ENCODE measurements at regions not wholly inside any gene's neighbourhood (a gene's known extent, or its start where the extent isn't known, plus 50 kb on each side); places are given as distances from the start of the nearest gene placed in this dataset.

GRCh38 chr9:108077556-108077955 is 588.0 kb upstream of the KLF4 start:
- no peaks in the 10 kb centered on the region for H3K27me3 ChIP-seq (ENCODE audit: insufficient read depth, low read length, poor library complexity, severe bottlenecking)
- peaks cover 4% of the 10 kb centered on the region; the same call in 1 of the 2 replicates for H3K9me3 ChIP-seq (ENCODE audit: insufficient read depth, low read depth, low read length)
- H3K36me3 ChIP-seq (ENCODE audit: insufficient read depth, low read length) = no peaks in the 10 kb centered on the region
- no peak overlapping the region for H3K4me3 ChIP-seq (ENCODE audit: low read length, poor library complexity, severe bottlenecking)
- no peaks in the 10 kb centered on the region for H3K79me2 ChIP-seq (ENCODE audit: insufficient read depth, low read length)
- no peak overlapping the region for H3K9ac ChIP-seq (ENCODE audit: low read depth, low read length, poor library complexity, severe bottlenecking)
- no peak overlapping the region for H3K4me2 ChIP-seq (ENCODE audit: low read depth, low read length, poor library complexity, severe bottlenecking)
- H4K20me1 ChIP-seq (ENCODE audit: insufficient read depth, low read length, poor library complexity, severe bottlenecking) = no peaks in the 10 kb centered on the region
- TF ChIP-seq EZH2phosphoT487 (IDR thresholded peaks at IDR 0.05; ENCODE audit: borderline replicate concordance) (no peak), CTCF (conservative IDR thresholded peaks at IDR 0.05; ENCODE audit: low read length) (no peak)
- H3K4me1 ChIP-seq (ENCODE audit: insufficient read depth, low read length, poor library complexity, severe bottlenecking) = no peaks in the 10 kb centered on the region
- H3K9me2 ChIP-seq (replicated peaks; ENCODE audit: low read depth, low read length) = no peaks in the 10 kb centered on the region
- no peak overlapping the region for H2AFZ ChIP-seq (ENCODE audit: low read length)
- H3F3A ChIP-seq (ENCODE audit: low read depth) = no peaks in the 10 kb centered on the region

GRCh38 chr9:108074900-108075299 is 585.3 kb upstream of the KLF4 start:
- Histone ChIP-seq H3K4me1 (ENCODE audit: insufficient read depth, low read length, poor library complexity, severe bottlenecking) (no peaks in the 10 kb centered on the region), H3K4me3 (ENCODE audit: low read length, poor library complexity, severe bottlenecking) (no peak overlapping the region), H3K9me2 (replicated peaks; ENCODE audit: low read depth, low read length) (no peaks in the 10 kb centered on the region), H3K27me3 (ENCODE audit: insufficient read depth, low read length, poor library complexity, severe bottlenecking) (no peaks in the 10 kb centered on the region), H3F3A (ENCODE audit: low read depth) (no peaks in the 10 kb centered on the region), H3K79me2 (ENCODE audit: insufficient read depth, low read length) (no peaks in the 10 kb centered on the region), H3K4me2 (ENCODE audit: low read depth, low read length, poor library complexity, severe bottlenecking) (no peak overlapping the region), H3K9ac (ENCODE audit: low read depth, low read length, poor library complexity, severe bottlenecking) (no peak overlapping the region), H2AFZ (ENCODE audit: low read length) (no peak overlapping the region), H4K20me1 (ENCODE audit: insufficient read depth, low read length, poor library complexity, severe bottlenecking) (no peaks in the 10 kb centered on the region), H3K9me3 (ENCODE audit: insufficient read depth, low read depth, low read length) (peaks cover 4% of the 10 kb centered on the region; the same call in 1 of the 2 replicates), H3K36me3 (ENCODE audit: insufficient read depth, low read length) (no peaks in the 10 kb centered on the region)
- TF ChIP-seq EZH2phosphoT487 (IDR thresholded peaks at IDR 0.05; ENCODE audit: borderline replicate concordance) (no peak), CTCF (conservative IDR thresholded peaks at IDR 0.05; ENCODE audit: low read length) (no peak)

GRCh38 chr9:108073823-108074222 is 584.3 kb upstream of the KLF4 start:
- H3K4me1 ChIP-seq (ENCODE audit: insufficient read depth, low read length, poor library complexity, severe bottlenecking) = no peaks in the 10 kb centered on the region
- H4K20me1 ChIP-seq (ENCODE audit: insufficient read depth, low read length, poor library complexity, severe bottlenecking) = no peaks in the 10 kb centered on the region
- no peaks in the 10 kb centered on the region for H3F3A ChIP-seq (ENCODE audit: low read depth)
- no peaks in the 10 kb centered on the region for H3K36me3 ChIP-seq (ENCODE audit: insufficient read depth, low read length)
- H3K9me3 ChIP-seq (ENCODE audit: insufficient read depth, low read depth, low read length) = peaks cover 4% of the 10 kb centered on the region; the same call in 1 of the 2 replicates
- H3K9ac ChIP-seq (ENCODE audit: low read depth, low read length, poor library complexity, severe bottlenecking) = no peak overlapping the region
- TF ChIP-seq EZH2phosphoT487 (IDR thresholded peaks at IDR 0.05; ENCODE audit: borderline replicate concordance) (no peak), CTCF (conservative IDR thresholded peaks at IDR 0.05; ENCODE audit: low read length) (no peak)
- no peaks in the 10 kb centered on the region for H3K9me2 ChIP-seq (replicated peaks; ENCODE audit: low read depth, low read length)
- no peak overlapping the region for H3K4me2 ChIP-seq (ENCODE audit: low read depth, low read length, poor library complexity, severe bottlenecking)
- H3K4me3 ChIP-seq (ENCODE audit: low read length, poor library complexity, severe bottlenecking) = no peak overlapping the region
- no peak overlapping the region for H2AFZ ChIP-seq (ENCODE audit: low read length)
- no peaks in the 10 kb centered on the region for H3K27me3 ChIP-seq (ENCODE audit: insufficient read depth, low read length, poor library complexity, severe bottlenecking)
- no peaks in the 10 kb centered on the region for H3K79me2 ChIP-seq (ENCODE audit: insufficient read depth, low read length)

Data from Loucy (cell line).